OCI-LY7 (cell line): ENCODE measurements at regions not wholly inside any gene's neighbourhood (a gene's known extent, or its start where the extent isn't known, plus 50 kb on each side); places are given as distances from the start of the nearest gene placed in this dataset.

Source experiments
- BruUV-seq: library from RNA; stranded (reverse); fragments of 400-500 nt; replicated peaks from 2 replicates; lab custom pipeline; 2021; lab: Mats Ljungman, UMichigan
- CTCF ChIA-PET: fragments of 300-600 bp; sonication (Branson Sonifier 250); formaldehyde crosslinking; loops from one replicate; lab custom pipeline; 2022; ENCODE audit warnings: antibody characterized with exemption; ENCODE audit not compliant: unreplicated experiment; lab: Charles Lee
- POLR2A ChIA-PET: fragments of 300-600 bp; sonication (Branson Sonifier 250); formaldehyde crosslinking; loops from one replicate; lab custom pipeline; 2022; ENCODE audit warnings: antibody characterized with exemption; lab: Charles Lee
- DNase-seq: peaks from one replicate; pipeline ENCODE4 v3.0.0-alpha.2; 2015; ENCODE audit warnings: low spot score
- H2AFZ ChIP-seq: fragments of 200-600 bp; sonication (generic), shearing (Covaris generic); 2 replicates; pipeline ENCODE4 v1.6.1; 2014; ENCODE audit warnings: mild to moderate bottlenecking, antibody characterized with exemption, low read length, moderate library complexity
- H3K27ac ChIP-seq: fragments of 200-600 bp; sonication (generic); 2 replicates; pipeline ENCODE4 v1.5.1; 2014; ENCODE audit warnings: mixed run types, low read depth, mild to moderate bottlenecking, moderate library complexity, low read length, inconsistent platforms; ENCODE audit not compliant: poor library complexity, severe bottlenecking
- H3K36me3 ChIP-seq: fragments of 200-600 bp; sonication (generic); 2 replicates; pipeline ENCODE4 v1.6.1; 2014; ENCODE audit warnings: mild to moderate bottlenecking, antibody characterized with exemption, low read length, moderate library complexity, mixed read lengths; ENCODE audit not compliant: insufficient read depth
- H3K4me1 ChIP-seq: fragments of 200-600 bp; sonication (generic); 2 replicates; pipeline ENCODE4 v1.5.1; 2014; ENCODE audit warnings: mild to moderate bottlenecking, low read length; ENCODE audit not compliant: insufficient read depth, poor library complexity, severe bottlenecking
- H3K4me2 ChIP-seq: fragments of 200-600 bp; sonication (generic); 2 replicates; pipeline ENCODE4 v1.6.1; 2014; ENCODE audit warnings: mild to moderate bottlenecking, low read length
- H3K4me3 ChIP-seq: fragments of 200-600 bp; sonication (generic); 2 replicates; pipeline ENCODE4 v1.5.1; 2014; ENCODE audit warnings: mild to moderate bottlenecking, low read depth, low read length; ENCODE audit not compliant: poor library complexity, severe bottlenecking
- H3K79me2 ChIP-seq: fragments of 200-600 bp; sonication (generic); 2 replicates; pipeline ENCODE4 v1.6.1; 2016; ENCODE audit warnings: low read depth, mild to moderate bottlenecking, low read length, moderate library complexity, mixed read lengths; ENCODE audit not compliant: insufficient read depth
- H3K9me2 ChIP-seq: fragments of 200-600 bp; sonication (generic); 2 replicates; pipeline ENCODE4 v1.6.1; 2016; ENCODE audit warnings: mild to moderate bottlenecking, low read length, mixed read lengths; ENCODE audit not compliant: insufficient read depth
- H3K9me3 ChIP-seq: fragments of 200-600 bp; sonication (generic); 2 replicates; pipeline ENCODE4 v1.6.1; 2014; ENCODE audit warnings: mild to moderate bottlenecking, mixed run types, low read length, mixed read lengths
- H4K20me1 ChIP-seq: fragments of 200-600 bp; sonication (generic); 2 replicates; pipeline ENCODE4 v1.6.1; 2014; ENCODE audit warnings: mild to moderate bottlenecking, antibody characterized with exemption, low read length, moderate library complexity, mixed read lengths; ENCODE audit not compliant: insufficient read depth
- EZH2phosphoT487 ChIP-seq: fragments of 200-600 bp; sonication (generic); IDR thresholded peaks from 2 replicates; pipeline ENCODE4 v1.6.1; 2018; ENCODE audit warnings: low read depth, borderline replicate concordance, mild to moderate bottlenecking, mixed run types, antibody characterized with exemption, low read length, moderate library complexity, mixed read lengths
- intact Hi-C: fragments of 100-400 bp; cut with micrococcal nuclease; formaldehyde crosslinking; loops from one replicate; pipeline ENCODE4 v1.10.0; 2022; ENCODE audit not compliant: unreplicated experiment
- TF ChIP-seq, protein P1 (sequence below): fragments of 200-600 bp; sonication (generic); conservative IDR thresholded peaks from 2 replicates; pipeline ENCODE4 v1.5.1; 2014; ENCODE audit warnings: mild to moderate bottlenecking, antibody characterized with exemption, low read length, moderate library complexity, mixed read lengths

DNA sequence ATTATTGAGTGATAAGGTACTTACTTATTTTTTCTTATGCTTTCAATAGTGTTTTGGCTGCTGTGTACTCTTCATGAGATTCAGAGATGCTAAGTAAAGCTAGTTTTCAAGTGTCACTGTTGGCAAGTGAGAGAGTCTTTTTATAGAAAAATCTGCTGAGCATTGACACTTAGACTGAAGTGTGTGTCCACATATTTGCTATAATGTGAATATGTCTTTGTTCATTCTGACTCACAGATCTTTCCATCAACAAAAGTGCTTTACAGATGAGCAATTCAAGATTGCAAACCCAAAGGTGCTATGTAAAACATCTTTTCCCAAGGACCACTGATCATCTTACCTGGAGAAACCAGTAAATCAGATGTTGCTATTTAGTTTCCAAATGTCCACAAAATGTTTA, 410.6 kb upstream of the FIGN start:
- no peak for DNase-seq
- intact Hi-C loops: no loop called here
- Histone ChIP-seq H3K79me2 (no peaks in the 10 kb centered on the region), H2AFZ (no peak overlapping the region), H3K36me3 (no peaks in the 10 kb centered on the region), H3K4me3 (no peak overlapping the region), H3K9me2 (no peaks in the 10 kb centered on the region), H3K27ac (no peak overlapping the region), H3K4me1 (no peaks in the 10 kb centered on the region), H3K9me3 (no peaks in the 10 kb centered on the region), H4K20me1 (no peaks in the 10 kb centered on the region), H3K4me2 (no peak overlapping the region)
- ChIA-PET POLR2A (interaction anchor here (0.6 kb wide), 1 partner anchor 249 kb away, joined by 3 read pairs; no protein-coding TSS in a partner anchor), CTCF (no interaction called here)
- no peak for TF ChIP-seq EZH2phosphoT487
- TF ChIP-seq, protein P1, sequence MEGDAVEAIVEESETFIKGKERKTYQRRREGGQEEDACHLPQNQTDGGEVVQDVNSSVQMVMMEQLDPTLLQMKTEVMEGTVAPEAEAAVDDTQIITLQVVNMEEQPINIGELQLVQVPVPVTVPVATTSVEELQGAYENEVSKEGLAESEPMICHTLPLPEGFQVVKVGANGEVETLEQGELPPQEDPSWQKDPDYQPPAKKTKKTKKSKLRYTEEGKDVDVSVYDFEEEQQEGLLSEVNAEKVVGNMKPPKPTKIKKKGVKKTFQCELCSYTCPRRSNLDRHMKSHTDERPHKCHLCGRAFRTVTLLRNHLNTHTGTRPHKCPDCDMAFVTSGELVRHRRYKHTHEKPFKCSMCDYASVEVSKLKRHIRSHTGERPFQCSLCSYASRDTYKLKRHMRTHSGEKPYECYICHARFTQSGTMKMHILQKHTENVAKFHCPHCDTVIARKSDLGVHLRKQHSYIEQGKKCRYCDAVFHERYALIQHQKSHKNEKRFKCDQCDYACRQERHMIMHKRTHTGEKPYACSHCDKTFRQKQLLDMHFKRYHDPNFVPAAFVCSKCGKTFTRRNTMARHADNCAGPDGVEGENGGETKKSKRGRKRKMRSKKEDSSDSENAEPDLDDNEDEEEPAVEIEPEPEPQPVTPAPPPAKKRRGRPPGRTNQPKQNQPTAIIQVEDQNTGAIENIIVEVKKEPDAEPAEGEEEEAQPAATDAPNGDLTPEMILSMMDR: no peak
- BruUV-seq: no TSS peak

DNA sequence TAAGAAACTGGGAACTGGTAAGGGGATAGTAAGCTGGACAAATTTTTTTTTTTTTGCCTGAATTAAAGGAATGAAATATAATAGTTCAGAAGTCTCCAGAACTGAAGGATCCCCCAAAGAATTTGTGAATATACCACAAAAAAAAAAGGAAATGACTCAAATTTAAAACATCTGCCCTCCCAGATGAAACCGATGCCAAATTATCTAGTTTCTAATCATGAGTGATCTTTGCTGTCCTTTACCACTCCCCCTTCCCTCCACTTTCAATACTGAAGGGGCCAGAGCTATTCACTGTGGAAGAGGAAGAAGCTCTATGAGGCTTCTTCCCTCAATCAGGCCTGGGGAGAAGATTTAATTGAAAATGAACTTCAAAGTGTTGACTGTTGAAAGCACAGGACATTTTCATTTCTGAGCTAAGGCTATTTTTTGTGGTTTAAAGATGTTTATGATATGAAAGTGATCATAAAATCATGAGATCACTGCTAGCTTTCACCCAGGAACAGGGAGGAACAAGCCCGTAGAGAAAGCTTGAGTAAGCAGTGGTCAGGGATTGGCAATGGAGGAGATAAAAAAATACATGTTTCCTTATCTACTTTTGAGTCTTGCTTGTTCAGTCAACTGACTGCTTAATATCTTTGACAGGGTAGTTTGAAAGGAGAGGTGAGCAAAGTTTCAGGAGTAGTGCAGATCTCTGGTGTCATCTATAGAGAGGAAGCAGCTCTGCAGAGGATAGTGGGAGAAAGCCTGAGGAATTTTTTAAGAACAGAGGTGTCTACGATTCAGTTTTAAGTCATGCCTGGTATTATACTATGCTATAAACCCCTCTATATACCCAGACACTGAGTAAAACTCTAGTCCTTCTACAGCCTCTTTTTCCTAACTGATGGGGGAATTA, 409.5 kb upstream of the FIGN start:
- Histone ChIP-seq H3K27ac (no peak overlapping the region), H4K20me1 (no peaks in the 10 kb centered on the region), H3K4me2 (no peak overlapping the region), H3K9me2 (no peaks in the 10 kb centered on the region), H3K4me1 (no peaks in the 10 kb centered on the region), H3K79me2 (no peaks in the 10 kb centered on the region), H3K36me3 (no peaks in the 10 kb centered on the region), H3K4me3 (no peak overlapping the region), H2AFZ (no peak overlapping the region), H3K9me3 (no peaks in the 10 kb centered on the region)
- ChIA-PET CTCF (no interaction called here), POLR2A (interaction anchor here (0.6 kb wide), 1 partner anchor 652 kb away, joined by 3 read pairs; no protein-coding TSS in a partner anchor)
- DNase-seq: no peak
- no TSS peak for BruUV-seq
- TF ChIP-seq EZH2phosphoT487: no peak
- TF ChIP-seq, protein P1: no peak
- intact Hi-C loops: no loop called here
